Left ventricle myocardium superior (tissue), 1 donor: ENCODE measurements at regions not wholly inside any gene's neighbourhood (a gene's known extent, or its start where the extent isn't known, plus 50 kb on each side); places are given as distances from the start of the nearest gene placed in this dataset.

ENCODE experiments used
- ATAC-seq: fragments of 200-7000 bp; cut with Tn5 transposase; one replicate; pipeline ENCODE4 v1.9.1; 2020; ENCODE audit warnings: mild to moderate bottlenecking, moderate library complexity
- DNase-seq: peaks from one replicate; pipeline ENCODE4 v3.0.0-alpha.2; 2020
- intact Hi-C: fragments of 100-400 bp; cut with micrococcal nuclease; formaldehyde crosslinking; loops from one replicate; pipeline ENCODE4 v1.11.0; 2022
- donor health status: DM: no; HTN: yes; CAD: no; lungs with severe emphysema.

DNA sequence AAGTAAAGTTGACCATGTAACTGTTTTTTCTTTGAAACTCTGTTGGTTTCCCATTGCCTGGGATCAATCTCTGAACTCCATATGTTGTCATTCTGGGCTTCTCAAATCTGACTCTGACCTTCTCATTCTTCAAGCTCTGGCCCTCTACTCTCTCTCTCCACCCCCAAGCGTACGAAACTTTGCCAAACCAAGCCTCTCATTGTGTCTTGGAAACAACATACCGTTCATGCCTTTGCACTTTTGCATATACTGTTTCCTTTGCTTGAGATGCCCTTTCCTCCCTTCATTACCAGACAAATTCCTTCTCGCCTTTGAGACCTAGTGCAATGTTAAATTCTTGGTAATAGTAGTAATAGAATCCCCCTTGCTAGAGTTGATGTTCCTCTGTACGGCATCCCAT is 113.7 kb downstream of the OLFM4 start:
- intact Hi-C loops: no loop called here
- no peak for DNase-seq

DNA sequence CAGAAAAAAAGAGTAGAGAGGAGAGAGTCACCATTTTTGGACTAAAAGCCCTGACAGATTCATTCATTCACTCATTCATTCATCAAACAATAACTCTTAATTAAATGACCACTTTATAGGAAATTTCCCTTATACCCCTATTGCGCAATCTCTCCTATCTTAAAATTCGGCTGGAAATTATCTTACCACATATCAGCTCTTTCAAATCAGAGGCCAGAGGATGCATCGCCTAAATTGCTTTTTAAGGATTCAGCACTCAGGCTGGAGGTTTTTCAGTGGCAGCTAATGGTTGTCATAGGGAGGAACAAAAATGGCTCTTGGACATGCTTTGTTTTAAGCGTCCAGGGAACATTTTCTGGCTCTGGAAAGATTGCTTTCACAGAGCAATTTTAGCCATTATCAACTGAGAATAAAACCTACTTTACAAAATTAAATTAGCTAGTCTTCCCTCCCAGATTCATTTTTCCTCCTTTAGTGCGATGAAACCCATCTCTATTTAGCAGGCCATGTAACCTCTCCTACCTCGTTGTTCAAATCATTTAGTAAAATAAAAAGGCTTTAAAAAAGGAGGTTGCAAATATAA is 115.2 kb downstream of the OLFM4 start:
- intact Hi-C loops: no loop called here
- no peak for DNase-seq
- no peak for ATAC-seq

More for the DNA sequence above, 113.7 kb downstream of the OLFM4 start:
- ATAC-seq: no peak

DNA sequence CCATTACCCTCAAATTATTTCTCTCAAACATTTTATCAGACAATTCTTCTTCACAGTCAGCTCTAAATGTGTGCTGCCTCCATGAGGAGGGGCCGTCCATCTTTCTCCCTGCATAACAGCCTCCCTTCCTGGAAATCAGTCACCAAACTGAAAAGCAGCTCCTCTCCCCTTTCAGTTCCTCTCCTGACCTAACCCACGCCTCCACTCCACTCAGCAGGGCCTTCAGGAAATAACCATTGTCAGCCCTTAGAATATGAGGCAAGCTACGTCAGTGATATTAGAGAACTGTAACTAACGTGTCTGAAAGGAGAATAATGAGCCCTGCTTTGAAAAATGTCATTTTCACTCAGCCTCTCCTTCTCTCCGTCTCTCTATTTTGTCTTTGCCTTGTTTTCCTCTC is 116.2 kb downstream of the OLFM4 start:
- no peak for DNase-seq
- ATAC-seq: no peak
- intact Hi-C loops: no loop called here

DNA sequence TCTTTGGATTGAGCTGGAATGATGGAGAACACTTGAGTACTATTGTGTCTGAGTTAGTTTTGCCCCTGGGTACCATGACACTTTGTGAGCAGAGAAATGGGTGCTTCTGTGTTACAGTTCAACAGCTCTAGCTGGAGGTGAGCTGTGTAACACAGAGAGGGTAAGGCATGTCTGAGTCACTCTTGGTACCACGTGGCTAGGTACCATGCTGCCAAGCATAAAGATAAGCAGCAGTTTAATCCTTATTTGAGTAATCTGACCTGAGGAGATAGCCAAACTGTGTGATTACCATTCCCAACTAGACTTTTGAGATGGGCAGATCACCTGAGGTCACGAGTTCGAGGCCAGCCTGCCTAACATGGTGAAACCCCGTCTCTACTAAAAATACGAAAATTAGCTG is 122.0 kb downstream of the OLFM4 start:
- intact Hi-C loops: no loop called here
- ATAC-seq: peak; percentile 26
- no peak for DNase-seq

DNA sequence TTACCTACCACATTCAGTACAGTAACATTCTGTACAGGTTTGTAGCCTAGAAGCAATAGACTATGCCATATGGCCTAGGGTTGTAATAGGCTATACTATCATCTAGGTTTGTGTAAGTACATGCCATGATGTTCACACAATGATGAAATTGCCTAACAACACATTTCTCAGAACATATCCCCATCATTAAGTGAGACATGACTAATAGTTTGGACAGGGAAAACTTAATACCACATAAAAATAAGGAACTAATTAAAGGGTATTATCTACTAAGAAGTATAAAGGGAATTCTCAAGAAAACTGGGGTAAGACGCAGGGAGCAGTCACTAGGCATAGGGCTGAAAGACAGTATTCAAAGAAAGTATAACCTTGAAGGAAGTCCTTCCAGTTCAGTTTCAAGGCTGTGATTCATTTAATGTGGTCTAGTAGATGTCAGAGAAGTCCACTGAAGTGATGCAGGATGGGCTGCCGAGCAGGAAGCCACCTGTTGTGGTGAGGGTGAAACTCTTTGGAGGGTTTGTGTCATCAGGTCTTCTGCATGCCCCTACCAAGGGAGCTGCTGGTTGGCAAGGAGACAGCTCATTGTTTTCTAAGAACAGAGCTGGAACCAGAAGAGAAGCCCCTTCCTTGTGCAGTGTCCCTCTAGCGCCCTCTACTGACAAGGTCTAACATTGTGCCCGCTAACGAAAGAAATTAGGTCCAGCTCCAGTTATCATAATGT is 122.9 kb downstream of the OLFM4 start:
- peak; percentile 50 for ATAC-seq
- DNase-seq: no peak
- intact Hi-C loops: no loop called here

DNA sequence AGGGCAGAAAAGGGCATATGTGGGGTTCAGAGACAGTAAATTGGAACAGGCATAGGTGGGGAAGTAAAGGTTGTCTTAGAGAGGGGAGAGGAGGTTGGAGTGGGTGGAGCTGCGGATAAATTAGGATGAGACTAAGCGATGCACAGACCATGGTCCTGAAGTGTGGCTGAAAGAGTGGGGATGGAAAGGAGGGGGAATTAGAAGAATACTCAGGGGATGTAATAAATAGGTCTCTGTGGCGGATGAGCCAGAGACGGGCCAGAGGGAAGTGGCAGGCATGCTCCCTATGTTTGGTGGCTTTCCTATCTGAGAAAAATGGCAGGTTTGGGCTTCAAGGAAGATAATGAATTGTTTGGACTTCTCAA is 123.4 kb downstream of the OLFM4 start:
- intact Hi-C loops: no loop called here
- DNase-seq (no peak), ATAC-seq (no peak)

DNA sequence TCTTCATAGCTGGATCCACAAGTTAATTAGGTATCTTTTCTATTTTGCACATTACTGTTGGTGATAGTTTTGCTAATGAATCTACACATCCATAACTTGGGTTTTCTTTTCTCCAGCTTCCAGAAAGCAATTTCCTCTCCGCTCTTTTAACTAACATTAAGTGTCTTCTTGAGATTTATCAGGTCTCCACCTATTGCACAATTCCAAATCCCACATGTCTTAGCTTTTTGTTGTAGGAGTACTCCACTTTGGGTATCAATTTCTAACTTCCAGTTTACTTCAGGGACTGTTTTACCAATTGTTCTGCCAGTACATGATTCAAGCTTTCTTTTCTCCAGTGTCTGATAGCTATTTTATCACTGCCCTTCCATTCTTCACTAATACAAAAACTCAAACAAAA is 129.6 kb downstream of the OLFM4 start:
- intact Hi-C loops: no loop called here
- no peak for ATAC-seq
- no peak for DNase-seq

DNA sequence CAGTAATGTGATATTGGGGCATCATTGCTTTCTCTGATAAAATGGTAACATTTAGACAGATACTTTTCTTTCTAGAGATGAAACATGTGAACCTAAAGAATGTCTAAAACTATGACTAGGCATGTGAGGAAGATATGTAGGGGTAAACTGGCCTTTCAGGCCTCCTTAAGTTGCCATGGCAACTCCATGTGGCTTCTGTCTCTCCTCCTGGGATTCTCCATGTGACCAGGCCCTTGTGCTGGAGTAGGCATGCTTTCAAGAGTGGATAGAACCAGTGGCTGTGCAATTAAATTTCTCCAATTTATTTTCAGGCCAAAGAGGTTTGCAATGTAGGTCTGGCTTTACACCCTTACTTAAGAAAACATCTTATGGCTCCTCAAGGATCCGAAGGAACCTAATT is 130.8 kb downstream of the OLFM4 start:
- ATAC-seq (no peak), DNase-seq (no peak)
- intact Hi-C loops: no loop called here

DNA sequence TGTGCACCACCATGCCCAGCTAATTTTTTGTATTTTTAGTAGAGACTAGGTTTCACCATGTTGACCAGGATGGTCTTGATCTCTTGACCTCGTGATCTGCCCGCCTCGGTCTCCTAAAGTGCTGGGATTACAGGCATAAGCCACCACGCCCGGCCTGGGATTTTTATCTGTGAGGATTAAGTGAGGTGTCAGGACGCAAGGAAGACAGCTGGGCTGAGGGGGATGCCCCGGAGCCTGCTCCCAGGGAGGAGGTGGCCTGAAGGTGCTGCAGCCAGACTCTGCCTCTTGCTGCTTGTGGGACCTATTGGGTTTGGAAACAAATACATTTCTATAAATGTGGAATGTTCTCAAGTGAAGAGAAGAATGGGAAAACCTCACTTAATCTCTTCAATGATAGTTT is 131.6 kb downstream of the OLFM4 start:
- no peak for DNase-seq
- no peak for ATAC-seq
- intact Hi-C loops: no loop called here

DNA sequence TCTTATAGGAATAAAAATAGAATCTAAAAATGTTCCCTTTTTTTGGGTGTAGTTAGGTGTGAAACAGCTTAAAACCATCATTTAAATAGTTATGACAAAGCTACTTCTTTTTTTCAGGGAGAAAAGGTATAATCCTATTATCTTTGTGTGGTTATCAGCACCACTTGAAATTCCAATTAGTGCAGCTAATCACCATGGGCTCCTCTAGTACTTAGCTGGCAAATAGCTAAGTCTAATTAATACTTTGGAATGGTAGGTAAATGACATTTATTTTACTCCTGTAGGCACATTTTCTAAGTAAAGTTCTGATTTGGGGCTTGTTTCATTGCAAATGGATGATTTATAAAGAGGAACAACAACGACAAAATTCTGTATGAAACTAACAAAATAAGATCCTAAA is 132.6 kb downstream of the OLFM4 start:
- DNase-seq: no peak
- intact Hi-C loops: no loop called here
- ATAC-seq: no peak

DNA sequence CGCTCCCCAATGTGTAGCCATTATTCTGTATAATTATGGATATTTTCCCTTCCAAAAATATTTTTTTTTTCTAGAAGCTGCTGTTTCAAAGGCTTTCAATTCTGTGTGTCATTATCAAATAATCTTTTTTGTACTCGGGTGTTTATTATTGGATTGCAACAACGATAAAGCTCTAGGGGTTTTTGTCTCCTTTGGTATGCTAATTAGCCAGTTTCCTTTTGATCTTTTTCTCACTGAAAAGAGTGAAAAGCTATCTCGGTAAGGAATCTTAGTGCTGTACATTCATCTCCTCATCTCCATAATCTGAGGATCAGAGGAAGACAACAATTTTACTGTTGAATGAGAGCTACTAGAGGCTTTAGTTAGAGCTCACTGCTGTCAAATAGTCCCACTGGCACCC is 136.6 kb downstream of the OLFM4 start:
- intact Hi-C loops: no loop called here
- DNase-seq (no peak), ATAC-seq (no peak)

DNA sequence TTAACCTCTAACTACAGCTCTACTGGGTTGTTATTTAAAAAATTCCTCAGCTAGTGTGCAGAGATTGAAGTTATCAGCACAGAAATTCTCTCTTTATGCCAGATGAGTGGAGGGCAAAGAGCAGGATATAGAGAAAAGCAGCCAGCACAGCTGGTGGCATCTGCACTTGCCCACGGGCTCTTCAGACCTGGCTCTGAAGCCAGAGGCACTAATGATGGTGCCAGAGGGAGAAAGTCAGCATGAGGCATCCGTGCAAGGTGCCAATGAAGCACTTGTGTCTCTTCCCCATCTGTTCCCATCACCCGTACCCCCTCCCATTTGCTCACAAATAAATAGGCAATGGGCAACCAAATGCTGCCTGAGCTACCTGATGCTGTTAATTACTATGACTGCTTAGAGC is 138.9 kb downstream of the OLFM4 start:
- intact Hi-C loops: no loop called here
- no peak for DNase-seq
- ATAC-seq: no peak

DNA sequence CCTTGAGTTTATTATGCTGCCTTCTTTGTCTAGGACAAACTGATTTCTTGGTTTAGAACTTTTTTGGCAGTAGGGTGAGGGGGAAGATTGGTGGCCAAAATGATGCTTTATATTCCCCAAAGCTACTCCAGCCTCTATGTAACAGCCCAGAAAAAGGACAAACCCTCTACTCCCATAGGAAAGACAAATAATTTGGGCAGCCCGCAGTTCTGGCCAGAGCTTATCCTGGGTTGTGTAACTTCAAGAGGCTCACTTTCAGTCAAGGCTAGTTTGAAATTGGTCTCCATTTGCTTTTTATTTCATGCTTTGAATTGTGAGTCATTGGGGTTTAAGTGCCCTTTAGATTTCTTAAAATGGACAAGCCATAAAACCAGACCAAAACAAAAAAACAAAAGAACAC is 142.3 kb downstream of the OLFM4 start:
- intact Hi-C loops: no loop called here
- ATAC-seq (no peak), DNase-seq (no peak)

DNA sequence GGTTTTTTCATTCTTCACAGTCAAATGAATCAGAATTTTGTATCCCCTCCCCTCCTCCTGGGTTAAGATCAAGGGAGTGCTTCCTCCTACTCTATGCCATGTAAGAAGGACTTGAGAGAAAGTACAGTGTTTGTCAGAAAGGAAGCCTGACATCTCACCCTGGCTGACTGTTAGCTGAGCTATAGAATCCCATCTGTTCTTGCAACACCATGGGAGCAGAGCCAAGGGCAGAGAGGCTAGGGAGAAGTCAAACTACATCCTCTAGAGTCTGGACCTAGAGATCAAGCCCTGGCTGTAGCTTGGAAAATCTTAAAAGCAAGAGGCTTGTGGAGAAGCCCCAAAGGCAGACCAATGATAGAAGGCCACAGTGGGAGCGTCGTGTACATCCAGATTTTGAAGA is 145.9 kb downstream of the OLFM4 start:
- no peak for DNase-seq
- peak; percentile 33 for ATAC-seq
- intact Hi-C loops: no loop called here

DNA sequence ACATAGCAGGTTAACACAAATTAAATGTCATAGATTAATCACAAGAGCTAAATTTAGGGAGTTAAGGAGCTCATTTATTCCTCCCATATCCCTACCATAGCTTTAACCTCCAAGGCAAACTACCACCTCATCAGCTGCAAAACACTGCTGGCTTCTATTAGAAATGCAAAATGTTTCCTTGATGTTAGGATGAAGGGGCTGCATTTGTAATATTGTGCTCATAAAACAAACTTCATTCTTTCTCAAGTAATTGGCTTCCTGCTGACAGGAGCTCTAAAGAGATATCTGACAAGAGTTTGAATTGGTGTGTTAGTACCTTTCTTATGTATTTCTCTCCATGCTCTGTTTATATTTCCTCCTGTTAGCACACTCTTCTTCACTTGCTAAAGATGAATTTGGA is 152.1 kb downstream of the OLFM4 start:
- intact Hi-C loops: no loop called here
- no peak for ATAC-seq

DNA sequence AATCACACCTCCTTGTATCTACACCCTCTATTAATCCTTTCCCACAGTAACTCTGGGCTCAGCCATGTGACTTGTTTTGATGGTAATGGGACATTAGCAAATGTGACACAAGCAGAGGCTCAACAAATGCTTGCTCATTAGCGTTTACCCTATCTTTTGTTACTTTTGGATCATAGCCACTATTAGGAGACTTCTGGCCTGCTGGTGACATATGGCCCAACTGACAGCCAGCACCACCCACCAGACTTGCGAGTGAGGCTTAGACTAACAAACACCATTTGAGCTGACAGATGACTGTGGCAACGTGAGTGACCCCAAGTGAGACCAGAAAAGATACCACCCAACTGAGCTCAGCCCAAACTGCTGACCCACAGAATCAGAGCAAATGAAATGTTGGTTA is 154.1 kb downstream of the OLFM4 start:
- DNase-seq: no peak
- intact Hi-C loops: no loop called here
- ATAC-seq: no peak

More for the DNA sequence above, 152.1 kb downstream of the OLFM4 start:
- no peak for DNase-seq

DNA sequence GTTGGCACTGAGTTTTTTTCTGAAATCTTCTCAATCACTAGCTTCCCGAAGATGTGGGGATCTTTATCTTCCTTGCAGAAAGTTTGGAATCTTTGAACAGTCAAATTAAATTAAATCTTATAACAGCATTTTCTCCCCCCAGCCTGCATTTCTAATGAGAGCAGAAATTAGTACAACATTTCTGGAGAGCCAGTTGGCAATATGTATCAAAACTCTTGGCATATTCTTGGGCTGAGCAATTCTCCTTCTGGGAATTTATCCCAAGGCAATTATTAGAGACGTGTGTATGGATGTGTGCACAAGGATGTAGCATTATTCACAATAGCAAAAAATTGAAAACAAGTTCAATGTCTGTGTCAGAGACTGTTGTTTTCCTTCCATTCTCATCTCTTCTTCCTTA is 159.5 kb downstream of the OLFM4 start:
- intact Hi-C loops: no loop called here
- DNase-seq (no peak), ATAC-seq (no peak)

DNA sequence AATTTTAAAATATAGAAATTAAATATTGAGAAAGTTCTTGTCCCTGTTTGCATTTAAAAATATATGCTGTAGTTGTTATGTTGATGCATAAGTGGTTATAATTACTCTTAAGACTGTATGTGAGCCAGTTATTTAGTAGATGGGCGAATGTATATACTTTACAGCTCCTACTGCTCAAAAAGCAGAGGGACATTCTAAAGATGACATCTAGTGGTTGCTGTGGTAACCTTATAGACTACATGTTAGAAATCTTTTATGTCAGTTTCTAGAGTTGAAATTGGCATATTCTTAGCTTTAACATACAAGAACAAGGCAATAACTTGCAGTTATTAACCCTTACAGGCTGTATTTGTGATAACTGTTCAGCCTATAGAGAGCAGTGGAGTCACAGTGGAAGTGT is 160.5 kb downstream of the OLFM4 start:
- ATAC-seq: no peak
- intact Hi-C loops: no loop called here
- no peak for DNase-seq

DNA sequence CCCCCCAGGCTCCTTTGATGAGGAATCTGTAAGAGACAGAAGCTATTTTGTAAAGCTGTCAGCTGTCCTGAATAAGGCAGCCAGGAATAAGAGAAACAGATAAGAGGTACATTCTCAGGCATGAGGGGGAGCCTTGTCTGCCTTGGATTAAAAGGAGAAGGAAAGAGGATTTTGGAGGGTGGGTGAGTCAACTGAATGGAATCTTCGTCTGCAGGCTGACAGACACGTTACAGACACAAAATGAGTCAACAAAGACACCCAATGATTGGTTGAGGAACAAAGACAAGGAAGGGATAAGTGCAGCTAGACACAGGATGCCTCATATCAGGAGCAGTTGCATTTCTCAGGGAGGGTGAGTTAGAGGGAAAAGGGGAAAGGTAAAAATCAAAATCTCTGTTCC is 162.5 kb downstream of the OLFM4 start:
- no peak for ATAC-seq
- intact Hi-C loops: no loop called here
- no peak for DNase-seq

DNA sequence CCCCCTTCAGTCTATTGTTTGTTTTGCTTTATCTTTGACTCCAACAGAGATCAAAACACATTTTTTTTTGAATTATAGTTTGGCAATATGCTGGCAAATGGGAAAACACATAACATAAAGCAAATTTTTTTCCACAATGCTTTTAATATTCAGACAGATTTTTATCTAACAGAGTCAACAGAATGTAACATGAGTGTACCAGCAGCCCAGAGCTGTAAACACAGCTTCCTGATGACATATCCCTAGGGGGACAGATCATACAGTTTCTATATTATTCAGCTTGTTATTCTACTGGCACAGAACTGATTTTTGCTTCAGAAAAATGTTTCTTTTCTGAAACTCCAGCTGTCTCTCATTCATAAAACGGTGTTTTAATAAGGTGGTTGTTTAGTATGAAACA is 168.8 kb downstream of the OLFM4 start:
- DNase-seq (no peak), ATAC-seq (no peak)
- intact Hi-C loops: no loop called here

DNA sequence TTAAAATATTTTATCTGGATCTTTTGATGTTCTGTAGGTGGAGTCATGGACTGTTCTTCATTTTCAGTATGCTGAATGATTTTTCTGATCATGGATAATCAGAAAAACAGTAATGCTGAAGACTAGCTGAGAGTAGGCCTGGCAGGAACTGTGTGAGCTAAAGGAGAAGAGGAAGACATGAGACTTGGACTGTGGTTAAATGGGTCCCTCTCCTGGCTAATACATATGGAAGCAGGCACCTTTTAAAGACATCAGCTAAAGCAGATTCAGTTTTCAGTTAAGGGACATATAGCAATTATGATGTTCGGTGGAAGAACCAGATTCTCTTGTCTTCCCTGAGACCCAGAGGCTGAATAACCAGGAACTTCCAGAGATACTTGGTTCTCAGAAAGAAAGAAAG is 169.4 kb downstream of the OLFM4 start:
- intact Hi-C loops: no loop called here

DNA sequence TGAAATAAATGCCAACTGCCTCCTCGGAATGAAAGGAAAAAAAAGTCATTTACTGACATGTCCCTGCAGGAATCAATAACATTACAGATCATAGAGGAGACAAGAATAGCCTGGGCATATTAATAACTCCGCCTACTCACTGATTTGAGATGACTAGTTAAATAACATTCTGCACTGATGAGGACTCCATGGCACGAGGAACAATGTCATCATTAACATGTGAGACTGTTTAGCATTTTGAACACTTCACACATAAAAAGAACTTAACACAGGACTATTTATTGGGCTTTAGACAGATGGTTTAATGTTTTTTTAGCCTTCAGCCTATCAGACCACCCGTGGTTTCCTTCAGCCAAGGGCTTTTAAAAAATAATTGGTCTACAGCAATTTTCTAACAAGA is 170.1 kb downstream of the OLFM4 start:
- intact Hi-C loops: no loop called here
- no peak for ATAC-seq
- DNase-seq: no peak

More for the DNA sequence above, 169.4 kb downstream of the OLFM4 start:
- DNase-seq (no peak), ATAC-seq (no peak)
